GM18519 (cell line): ENCODE measurements at regions not wholly inside any gene's neighbourhood (a gene's known extent, or its start where the extent isn't known, plus 50 kb on each side); places are given as distances from the start of the nearest gene placed in this dataset.
"Not testable (repeated sequence)": the region's sequence is repeated elsewhere in the genome, so short reads cannot be mapped to it uniquely, and the experiment has no call there.

Experiments used
- ATAC-seq: cut with Tn5 transposase; IDR thresholded peaks from one replicate; pipeline ENCODE4 v1.9.1; 2021; ENCODE audit warnings: mild to moderate bottlenecking, moderate library complexity; ENCODE audit not compliant: unreplicated experiment, low FRiP score

DNA sequence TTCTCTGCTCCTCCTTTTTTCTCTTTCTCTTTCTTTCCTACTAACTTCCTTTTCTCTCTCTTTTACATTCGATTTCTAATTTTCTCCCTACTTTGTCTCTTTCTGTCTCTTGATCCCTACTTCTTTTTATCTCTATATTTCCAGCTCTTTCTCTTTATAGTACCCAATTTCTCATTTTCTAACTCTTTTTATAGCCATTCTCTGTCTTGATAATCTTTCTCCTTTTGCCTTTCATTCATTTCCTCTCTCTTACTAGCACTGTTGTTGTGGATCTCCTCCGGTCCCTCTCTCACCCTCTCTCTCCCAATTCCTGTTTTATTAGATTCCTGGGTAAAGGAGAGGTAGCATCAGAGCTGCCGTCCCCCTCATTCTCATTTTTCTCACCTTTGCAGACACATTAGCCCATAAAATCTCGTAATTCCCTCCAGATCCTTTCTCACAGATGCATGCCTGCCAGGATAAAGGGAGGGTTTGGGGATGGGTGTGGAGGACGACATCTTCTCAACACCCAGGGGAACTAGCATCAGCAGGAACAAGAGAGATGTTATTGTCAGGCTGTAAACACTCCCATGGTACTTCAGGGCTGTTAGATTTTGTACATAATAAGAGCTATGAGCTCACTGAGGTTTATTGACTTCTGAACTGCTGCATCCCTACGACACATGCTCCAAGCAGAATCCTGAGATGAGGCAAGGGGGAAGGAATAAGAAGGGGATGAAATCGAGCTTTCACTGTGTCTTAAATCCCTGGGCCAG, 159.0 kb upstream of the GALNT2 start:
- ATAC-seq: no peak

DNA sequence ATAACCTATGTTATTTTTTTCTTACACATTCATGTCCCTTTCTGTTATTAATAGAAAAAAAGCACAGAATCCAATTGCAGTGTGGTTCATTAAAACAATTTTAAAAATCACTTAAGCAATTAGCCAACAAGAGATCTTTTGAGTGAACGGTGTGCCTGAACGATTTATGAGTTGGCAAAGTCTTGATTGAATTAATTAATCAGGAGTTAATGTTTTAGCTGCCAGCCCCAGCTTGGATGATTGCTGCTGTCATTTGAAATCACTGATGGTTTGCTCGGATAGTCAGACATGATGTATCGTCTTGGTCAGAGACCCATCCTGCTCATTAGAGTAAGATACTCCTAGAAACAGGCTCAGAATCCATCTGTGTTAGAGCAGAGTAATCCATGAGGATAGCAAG, 158.3 kb upstream of the GALNT2 start:
- no peak for ATAC-seq

DNA sequence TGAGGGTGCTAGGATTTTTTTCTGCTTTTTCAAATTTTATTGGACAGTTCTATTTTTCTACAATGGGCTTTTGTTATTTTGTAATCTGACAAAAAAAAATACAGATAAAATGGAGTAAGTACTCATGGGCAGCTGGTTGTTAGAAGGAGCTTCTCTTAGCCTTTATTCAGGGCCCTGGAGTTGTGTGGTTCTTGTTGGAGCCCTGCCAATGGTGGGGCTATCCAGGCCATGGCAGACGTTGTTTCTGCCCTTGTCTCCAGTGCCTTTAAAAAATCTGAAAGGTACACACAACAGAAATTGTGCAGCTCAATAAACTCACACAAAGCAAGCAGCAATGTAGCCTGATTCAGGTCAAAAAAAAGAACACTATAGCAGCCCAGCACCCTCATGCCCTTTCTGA, 153.5 kb upstream of the GALNT2 start:
- ATAC-seq: no peak

DNA sequence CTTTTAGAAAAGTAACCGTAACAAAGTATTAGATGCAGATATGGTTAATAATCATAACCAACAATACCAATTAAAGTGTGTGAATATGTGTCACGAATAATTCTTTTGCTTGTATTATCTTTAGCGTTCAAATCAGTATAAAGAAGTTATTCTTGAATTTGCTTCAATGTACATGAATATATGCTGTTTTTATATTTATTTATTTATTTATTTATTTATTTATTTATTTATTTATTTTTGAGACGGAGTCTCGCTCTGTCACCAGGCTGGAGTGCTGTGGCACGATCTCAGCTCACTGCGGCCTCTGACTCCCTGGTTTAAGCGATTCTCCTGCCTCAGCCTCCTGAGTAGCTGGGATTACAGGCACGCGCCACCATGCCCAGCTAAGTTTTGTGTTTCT, 147.6 kb upstream of the GALNT2 start:
- ATAC-seq: not testable (repeated sequence)

DNA sequence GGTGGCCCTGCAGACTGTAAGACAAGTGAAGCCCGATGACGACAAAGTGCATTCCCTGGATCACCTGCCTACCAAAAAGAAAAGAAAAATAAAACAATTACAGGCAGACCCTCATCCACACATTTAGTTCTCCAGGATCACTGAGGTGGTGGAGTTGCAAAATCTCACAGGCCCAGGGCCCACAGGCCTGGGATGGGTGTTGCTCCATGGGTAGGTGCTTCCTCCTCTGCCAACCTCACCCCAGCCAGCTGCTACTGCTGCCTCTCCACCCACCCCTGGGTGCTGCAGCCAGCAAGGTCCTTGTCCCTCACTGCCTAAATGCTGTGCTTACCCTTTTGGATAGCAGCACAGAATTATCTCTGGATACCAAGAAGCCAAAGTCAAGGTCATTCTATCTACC, 146.4 kb upstream of the GALNT2 start:
- ATAC-seq: no peak

DNA sequence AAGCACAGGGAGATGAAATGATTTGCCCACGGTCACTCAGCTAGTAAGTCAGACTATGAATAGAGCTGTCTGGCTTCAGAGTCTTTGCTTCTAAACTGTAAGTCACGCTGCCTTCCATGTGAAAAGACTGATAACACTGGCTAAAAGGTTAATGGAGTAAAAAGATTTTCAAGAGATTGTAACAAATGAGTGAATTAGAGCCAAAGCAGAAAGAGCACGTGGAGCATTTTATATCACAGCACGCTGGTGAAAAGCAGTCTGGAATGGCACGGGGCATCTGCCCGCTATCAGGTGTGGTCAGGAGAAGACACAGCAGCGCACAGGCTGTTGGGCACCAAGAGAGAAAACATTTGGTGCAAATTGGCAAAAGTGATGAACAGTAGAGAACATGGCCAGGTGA, 144.8 kb upstream of the GALNT2 start:
- ATAC-seq: no peak

DNA sequence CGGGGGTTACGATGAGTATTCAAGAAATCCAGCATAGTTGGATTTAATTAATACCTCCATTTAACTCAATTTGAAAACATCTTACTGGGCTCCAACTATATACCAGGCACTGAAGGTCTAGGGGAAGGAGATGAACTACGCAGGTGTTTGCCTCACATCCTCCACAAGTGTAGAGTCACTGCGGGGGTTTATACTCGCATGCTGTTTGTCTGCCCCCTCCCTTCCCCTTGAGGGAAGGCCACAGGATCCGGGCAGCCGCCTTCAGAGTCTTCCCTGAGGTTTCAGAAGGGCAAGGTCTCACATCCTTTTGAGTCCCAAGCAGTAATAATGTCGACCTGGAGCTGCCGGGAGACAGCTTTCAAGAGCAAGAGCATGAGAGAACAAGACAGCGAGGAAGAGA, 142.4 kb upstream of the GALNT2 start:
- ATAC-seq: no peak

DNA sequence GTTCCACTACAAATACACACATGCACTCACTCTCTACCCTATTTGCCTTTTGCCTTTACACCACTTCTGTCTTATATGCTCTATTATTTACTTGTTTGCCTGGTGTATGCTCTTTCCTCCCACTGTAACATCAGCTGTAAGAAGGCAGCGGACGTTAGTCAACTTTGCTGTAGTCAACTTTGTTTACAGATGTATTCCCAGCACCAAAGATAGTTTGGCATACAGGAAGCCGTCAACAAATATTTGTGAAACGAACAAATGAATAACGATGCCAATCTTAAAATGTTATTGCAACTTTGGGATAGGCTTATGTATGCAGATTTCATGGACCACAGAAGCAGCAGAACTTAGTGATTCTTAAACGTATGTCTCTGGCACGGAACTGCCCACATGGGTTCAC, 138.3 kb upstream of the GALNT2 start:
- ATAC-seq: no peak

DNA sequence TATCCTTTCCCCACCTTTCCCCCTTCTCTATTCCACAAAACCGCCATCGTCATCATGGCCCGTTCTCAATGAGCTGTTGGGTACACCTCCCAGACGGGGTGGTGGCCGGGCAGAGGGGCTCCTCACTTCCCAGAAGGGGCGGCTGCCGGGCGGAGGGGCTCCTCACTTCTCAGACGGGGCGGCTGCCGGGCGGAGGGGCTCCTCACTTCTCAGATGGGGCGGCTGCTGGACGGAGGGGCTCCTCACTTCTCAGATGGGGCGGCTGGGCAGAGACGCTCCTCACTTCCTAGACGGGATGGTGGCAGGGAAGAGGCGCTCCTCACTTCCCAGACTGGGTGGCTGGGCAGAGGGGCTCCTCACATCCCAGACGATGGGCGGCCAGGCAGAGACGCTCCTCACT, 135.3 kb upstream of the GALNT2 start:
- not testable (repeated sequence) for ATAC-seq

DNA sequence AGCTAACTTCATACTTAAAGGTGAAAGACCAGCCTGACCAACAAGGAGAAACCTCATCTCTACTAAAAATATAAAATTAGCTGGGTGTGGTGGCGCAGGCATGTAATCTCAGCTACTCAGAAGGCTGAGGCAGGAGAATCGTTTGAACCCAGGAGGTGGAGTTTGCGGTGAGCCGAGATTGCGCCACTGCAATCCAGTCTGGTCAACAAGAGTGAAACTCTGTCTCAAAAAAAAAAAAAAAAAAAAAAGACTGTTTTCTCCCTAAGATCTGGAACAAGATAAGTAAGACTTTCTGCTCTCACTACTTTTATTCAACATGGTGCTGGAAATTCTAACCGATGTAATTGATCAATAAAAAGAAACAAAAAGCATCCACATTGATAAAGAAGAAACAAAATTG, 131.9 kb upstream of the GALNT2 start:
- ATAC-seq: not testable (repeated sequence)

DNA sequence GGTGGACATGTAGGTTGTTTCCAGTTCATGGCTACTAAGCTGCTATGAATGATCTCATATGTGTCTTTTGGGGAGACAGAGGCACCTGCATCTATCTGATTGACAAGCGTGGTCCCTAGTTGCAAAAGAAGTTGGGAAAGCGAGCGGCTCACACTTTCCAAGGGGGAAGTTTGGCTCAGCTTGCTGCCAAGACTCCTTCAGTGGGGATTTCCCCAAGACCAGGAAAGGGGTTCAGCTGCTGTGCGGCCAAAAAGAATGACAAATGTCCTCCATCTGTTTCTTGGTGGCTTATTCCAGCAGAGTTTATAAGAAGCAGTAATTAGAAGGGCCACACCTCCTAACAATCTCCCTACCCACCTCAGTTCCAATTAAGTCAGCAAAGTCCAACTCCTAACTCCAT, 128.5 kb upstream of the GALNT2 start:
- no peak for ATAC-seq

DNA sequence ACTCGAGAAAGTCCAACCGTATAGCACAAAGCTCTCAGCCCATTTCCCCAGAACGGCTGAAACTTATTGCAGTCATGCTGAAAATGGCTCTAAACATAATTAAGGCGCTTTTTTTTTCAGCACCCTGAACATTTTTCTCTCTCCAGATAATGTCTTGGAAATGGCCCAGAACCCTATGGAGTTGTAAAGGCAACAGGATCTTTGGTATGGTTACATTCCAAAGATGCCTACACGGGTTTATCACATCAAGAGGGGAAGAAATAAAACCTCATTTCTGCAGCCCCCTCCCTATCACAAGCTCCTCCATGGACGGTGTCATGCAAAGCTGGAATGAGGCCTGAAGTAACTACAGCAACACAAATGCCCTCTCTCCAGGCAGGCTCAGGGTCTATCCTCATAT, 126.4 kb upstream of the GALNT2 start:
- no peak for ATAC-seq

DNA sequence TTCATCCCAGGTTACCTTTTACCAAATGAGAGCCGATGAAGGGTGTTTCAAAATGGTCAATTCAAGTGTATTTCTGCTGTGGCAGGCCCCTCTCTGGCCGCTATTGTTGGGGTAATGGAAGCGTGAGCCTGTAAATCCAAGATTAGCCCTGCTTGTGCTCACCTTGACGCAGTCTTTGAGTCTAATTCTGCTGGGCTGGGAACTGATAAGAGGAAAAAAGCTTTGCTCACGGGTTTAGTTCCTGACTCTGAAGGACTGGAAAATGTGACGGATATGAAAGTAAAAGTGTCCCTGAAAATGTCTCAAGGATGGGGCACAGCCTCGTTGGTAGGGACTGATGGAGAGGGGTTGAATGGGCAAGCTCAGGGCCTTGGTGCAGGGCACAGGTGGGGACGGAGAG, 125.9 kb upstream of the GALNT2 start:
- no peak for ATAC-seq

DNA sequence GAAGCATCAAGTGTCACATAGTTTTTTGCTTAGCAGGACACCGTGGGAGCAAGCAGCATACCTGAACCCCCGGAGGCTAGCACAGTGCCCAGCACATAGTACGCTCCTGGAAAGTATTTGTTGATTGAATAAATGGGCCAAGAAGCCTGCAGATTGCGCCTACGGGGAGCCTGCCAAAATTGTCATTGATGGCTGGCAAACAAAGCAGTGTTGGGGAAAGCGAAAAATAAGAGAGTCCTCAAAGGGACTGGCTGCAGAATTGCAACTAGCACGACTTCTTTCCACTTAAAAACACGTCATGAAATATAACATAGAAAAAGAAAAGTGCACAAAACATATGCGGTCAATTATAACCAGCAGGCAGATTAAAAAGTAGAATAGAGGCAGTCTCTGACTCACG, 125.2 kb upstream of the GALNT2 start:
- no peak for ATAC-seq

DNA sequence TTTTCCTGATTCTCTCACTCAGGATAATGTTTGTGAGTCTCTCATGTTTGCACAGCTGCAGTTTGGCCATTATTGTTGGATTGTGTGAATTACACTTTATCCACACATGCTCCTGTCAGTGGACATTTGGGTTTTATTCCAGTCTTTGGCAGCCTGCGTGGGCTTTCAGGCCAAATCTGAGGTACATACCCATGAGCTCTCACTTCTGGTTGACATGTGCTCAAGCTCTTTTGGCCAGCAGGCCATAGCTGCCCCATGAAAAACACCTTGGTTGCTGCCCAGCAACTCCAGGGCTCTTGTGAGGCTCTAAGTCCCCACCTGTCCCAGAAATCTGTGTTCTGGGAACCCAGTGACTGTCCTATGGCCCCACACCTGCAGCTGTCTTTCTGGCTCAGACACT, 124.5 kb upstream of the GALNT2 start:
- ATAC-seq: no peak

DNA sequence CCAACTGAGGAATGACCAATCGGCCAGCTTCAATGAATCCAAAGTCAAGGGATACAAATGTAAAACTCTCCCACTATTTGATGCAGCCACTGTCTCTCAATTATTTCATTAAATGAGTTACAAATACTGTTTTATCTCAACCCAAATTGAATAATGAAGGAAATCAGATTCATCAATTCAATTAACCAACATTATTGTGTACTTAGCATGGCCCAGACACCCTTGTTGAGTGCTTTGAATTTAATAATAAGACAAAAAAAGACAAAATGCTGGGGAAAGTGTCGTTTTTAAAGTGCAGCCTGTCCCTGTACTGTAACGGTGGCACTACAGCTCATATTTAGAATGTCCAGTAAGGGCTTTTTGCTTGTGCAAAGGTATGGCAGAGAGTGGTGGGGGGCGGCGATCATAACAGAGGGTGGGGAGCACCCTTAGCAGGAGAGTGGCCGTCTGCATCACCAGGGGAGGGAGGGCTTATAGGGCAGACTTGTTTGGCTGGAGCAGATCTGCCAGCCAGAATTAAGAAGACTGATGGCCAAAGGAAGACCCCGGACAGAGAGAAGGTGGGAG, 123.8 kb upstream of the GALNT2 start:
- ATAC-seq: no peak

DNA sequence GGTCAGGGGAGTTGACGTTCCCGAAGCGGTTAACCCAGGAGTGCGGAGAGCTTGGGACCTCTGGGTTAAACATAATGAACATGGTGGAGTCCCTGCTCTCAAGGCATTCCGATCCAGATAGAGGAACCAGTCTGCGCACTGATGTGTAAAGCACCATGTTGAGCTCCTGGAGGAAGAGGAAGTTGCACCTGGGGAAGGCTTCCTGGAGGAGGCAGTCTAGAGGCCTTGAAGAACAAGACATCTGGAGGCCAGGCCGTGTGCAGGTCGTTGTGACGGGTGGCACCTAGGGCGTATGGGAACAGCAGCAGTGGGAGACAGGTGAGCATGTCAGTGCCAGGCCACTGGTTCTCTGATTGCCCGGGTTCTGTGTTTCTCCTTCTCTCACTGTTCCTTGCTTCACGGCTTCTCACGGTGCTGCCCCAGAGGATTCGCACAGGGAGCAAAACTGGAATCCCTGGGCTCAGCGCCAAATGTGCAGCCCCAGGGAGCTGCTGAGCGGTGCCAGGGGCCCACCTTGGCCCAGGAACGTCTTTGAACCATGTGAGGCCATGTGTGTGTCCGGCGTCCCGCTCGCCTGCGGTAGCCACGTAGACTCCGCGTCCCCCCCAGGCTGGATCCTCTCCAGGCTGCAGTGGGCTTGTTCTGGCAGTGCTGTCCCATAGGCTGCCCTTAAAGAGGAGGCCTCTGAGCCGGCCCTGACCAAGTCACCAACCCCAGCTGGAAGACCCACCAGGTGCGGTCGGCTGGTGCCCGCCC, 122.9 kb upstream of the GALNT2 start:
- no peak for ATAC-seq

DNA sequence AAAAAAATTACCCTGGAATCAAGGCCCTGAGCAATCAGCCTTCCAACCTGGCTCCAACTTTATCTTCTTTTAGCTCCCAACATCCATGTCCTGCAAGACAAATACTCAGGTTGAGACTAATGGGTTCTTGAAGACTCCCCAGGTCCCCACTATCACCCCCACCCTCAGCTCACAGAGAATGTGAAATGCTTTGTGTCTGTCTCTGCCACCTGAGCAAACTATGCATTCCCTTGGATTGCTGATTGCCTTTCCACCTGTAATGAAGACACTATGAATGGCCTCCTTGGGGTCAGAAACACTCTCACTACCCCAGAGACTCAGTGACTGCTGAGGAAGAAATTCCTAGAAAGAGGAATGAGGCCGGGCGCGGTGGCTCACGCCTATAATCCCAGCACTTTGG, 121.2 kb upstream of the GALNT2 start:
- no peak for ATAC-seq

DNA sequence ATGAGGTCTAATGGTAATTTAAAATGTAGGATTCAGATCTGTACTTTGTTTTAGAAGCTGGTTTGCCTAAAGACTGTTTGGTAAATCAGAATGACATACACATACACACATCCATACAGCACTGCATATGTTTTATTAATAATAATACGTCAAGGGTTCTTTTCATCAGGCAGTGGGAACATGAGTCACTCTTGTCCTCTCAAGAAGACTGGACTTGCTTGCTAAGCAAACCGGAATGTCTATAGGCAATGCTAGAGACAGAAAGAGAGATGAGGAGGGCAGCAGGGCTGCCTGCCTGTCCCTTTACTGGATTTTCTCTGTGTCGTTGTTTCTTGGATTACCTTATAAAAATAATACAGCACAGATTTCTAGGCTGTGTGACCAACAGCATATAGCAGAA, 119.1 kb upstream of the GALNT2 start:
- no peak for ATAC-seq

DNA sequence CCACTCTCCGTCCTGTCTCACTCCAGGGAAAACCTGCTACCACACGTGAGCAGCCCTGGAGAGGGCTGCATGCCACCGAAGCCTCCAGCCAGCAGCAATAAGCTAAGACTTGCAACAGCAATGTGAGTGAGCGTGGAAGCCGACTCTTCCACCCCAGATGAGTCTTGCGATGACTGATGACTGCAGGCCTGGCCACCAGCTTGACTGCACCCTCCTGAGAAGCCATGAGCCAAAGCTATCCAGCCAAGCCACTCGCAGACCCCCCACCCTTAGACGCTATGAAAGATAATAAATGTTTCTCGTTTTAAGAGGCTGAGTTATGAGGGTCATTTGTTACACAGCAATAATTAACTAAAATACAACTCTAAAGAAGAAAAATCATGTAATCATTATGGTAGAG, 118.6 kb upstream of the GALNT2 start:
- no peak for ATAC-seq

DNA sequence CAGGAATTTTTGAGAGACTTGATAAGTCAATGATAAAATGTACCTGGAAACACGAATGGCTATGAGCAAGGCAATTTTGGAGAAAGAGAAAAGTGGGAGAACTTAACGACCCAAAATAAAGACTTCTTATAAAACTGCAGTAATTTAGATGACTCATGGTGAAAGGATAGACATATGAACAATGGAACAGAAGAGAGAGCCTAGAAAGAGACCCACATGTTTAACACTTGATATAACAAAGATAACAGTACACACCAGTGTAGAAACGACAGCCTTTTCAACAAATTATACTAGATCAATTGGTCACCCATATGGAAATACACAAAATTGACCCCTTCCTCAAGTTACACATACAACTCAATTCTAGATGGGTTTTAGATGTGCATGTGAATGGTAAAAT, 117.5 kb upstream of the GALNT2 start:
- no peak for ATAC-seq

DNA sequence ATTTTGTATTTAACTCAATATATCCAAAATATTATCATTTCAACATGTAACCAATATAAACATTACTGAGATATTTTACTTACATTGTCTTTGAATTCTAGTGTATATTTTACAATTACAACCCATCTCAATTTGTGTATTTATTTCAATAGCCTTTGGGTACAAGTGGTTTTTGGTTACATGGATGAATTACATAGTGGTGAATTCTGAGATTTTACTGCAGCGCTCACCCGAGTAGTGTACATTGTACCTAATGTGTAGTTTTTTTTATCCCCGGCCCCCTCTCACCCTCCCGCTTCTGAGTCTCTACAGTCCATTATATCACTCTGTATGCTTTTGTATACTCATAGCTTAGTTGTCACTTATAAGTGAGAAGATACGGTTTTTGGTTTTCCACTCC, 117.0 kb upstream of the GALNT2 start:
- no peak for ATAC-seq
